ENCODE measurements at regions not wholly inside any gene's neighbourhood (a gene's known extent, or its start where the extent isn't known, plus 50 kb on each side); places are given as distances from the start of the nearest gene placed in this dataset.

DNA sequence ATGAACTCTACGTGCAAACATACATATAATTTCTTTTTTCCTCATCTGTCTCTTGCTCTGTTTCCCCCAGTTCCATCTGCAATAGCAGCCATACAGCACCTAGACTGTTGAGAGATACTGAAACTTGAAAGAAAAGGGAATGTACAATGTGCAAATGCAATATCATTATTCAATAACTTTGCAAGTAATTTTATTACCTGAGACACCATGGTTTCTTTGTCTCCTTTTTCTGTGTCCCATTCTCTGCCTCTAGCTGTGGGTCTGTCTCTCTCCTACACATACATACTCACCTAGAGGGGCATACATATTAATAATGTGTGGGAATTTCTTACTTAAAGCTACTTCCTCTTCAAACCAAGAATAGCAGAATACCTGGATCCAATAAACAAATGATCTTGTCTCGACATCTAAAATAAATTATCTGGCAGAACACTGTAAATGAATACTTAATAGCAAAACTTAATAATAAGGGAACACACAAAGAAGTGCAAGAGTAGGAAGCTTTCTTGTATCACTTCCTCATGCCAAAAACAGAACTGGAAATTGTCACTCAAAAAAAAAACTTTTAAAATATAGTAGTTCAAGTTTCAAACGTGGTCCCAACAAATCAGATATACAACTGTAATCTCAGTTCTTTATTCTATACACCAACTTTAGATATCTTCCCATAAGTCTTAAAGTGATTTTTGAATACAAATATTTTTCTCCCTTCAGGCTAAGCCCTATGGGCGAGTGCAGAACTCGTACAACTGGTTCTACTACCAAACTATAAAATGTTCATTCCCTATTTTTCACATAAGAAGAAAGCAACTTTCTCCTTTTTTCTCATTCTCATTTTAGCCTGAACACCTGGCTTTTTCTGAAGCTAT, 194.6 kb downstream of the NRIP1 start:
- no peak for DNase-seq (ENCODE audit: low read depth in 2 of 2)

DNA sequence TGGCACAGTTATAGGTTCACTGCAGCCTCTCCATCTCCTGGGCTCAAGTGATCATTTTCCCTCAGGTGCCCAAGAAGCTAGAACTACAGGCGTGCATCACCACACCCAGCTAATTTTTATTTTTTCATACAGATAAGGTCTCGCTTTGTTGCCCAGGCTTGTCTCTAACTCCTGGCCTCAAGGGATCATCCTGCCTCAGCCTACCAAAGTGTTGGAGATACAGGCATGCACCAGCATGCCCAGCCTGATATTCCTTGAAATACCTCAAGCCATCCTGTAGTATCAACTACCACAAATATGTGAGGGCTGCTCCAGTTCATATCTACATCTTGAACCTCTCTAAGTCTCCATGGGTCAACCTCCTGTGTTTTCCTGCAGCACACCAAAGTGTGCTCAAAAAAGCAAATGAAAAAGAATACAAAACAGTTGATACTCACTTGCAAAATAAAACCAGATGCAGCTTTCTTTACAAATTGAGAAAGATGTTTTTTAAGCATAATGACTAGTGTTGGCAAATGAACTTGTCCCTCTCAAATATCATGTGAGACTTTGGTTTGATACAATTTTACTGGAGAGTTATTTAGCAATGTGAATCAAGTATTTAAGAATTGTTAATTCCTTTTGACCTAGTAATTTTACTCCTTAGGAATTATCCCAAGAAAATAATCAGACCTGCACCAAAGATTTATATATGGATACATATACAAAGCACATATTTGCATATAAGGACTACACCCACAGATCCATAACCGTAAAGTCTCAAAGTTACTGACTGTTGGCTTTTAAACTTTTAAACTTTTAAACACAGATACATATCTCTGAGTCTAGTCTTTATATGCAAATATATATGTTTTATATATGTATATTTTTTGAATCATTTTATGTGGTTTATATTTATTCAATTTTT, 197.7 kb downstream of the NRIP1 start:
- DNase-seq (ENCODE audit: low read depth in 2 of 2): no peak

DNA sequence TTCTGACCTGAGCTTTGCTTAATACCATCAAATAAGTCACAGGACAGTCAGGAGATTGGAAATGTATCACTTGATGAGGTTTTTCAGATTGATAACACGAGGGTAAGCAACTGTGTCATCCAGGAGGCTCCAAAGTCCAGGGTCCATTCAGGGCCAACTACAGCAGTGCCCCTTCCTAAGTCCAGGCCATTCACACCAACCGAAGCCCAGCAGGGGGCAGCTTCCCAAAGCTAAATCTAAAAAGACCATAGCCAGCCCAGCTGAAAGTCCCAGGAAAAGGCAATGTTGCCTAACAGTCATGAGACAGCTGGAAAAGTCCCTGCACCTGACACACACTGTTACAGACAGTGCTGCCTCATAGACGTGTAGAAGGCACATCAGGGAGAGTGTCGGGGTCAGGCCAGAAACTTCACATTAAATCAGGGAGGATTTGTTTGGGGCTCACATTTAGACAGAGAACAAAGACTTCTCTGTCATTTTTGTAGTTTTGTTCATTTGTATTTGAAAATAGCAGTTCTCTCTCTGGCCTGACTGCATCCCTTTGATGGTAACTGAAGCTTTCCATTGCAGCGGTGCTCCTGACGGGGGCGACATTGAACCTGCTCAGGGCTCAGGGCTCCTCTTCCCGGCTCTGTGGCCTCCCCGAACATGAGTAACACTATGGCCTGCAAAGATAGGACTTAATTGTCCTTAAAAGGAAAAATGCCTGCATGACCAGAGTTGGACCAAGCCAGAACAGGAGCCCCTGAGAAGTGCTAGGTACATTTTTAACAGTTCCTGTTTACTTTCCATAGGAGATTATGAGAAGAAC, 200.4 kb downstream of the NRIP1 start:
- peak; percentile 13 to 18 for DNase-seq (ENCODE audit: low read depth in 2 of 2)

DNA sequence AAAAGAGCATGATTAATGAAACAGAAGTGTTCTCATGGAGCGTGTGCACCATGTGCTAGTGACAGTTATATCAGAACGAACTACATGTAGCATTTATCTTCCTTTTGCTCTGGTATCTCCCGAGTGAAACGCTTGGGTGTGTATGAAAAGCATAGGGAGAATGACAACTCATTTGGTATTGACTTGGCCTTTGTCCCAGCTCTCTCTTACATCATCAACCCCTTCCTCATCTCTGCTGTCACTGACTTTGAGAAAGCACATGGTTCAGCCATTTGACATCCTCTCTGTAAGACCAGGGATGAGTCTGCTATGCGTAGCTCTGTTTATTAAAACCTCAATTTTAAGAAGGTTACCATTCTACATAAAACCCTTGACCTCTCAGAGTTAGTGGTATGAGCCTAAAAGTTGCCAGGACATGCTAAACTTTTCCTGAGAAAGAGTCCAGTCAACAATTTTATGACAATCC, 201.0 kb downstream of the NRIP1 start:
- no peak for DNase-seq (ENCODE audit: low read depth in 2 of 2)

DNA sequence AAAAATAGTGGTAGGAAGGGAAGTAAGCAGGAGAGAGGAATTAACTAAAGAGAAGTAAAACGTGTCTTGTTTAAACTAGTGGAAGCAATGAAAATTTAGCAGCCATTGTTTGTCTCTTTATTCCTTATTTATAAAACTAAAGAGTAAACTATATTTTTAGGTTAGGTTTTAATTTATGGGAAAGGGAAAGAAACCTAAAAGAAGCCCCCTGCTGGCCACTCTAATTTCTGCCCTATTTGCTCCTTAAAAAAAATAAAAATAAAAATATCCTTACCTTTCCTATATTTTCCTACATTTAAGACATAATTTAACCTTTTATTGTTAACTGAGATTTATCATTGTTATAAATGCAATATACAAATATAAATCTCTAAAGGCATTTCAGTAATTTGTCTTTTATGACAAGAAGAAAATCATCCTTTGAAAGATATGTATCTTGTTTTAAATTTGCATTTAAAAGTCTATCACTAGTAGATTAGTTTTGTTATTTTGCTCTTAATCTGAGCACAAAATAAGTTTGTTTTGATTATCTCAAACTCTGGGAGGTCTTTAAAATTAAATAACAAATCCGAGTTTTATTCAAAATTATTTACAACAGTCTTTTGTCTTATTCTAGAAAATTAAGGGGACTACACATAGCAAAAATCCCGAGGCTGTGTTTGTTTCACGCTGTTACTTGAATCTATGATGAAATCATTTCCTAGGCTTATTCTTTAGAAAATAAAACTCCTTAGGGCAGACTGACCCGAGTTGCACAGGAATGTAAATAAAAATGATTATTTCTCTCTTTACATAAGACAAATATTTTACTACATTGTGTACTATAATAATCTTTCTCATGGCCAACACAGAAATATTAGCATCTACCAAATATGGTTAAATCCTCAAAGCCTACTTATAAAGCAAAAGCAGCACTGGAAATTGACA, 201.7 kb downstream of the NRIP1 start:
- DNase-seq (ENCODE audit: low read depth in 2 of 2): peak; percentile 4 to 7

DNA sequence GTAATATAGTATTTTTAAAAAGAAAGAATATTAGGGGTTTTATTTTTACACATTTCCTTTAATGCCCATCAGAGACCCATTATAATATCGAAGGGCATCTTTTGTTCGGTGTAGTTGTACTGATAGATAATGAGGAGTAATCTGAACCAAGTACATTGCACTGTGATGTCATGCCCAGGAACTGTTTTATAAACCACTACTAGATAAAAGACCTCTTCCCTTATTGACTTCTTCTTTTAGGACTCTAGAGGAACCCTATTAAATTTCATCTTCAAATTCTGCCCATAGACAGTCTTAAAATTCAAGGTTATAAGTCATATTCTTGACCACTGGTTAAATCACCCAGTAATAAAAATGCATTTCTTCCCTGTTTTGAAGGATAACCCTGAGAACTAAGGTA, 206.5 kb downstream of the NRIP1 start:
- DNase-seq (ENCODE audit: low read depth in 2 of 2): no peak

DNA sequence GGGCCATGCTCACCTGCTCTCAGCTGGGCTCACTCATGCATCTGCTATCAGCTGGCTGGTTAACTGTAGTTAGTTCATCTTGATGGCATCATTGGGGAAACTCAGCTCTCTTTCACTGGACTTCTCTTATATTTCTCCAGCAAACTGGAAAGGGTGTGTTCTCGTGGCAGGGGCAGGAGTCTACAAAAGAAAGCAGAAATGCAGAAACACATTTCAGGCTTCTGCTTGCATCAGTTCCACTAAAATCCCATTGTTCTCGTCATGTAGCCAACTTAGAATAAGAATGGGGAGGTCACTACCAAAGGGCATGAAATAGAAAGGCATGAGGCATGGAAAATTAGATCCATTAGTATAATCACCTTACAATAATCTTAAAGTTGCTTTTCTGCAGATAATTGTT, 207.3 kb downstream of the NRIP1 start:
- DNase-seq (ENCODE audit: low read depth in 2 of 2): no peak

DNA sequence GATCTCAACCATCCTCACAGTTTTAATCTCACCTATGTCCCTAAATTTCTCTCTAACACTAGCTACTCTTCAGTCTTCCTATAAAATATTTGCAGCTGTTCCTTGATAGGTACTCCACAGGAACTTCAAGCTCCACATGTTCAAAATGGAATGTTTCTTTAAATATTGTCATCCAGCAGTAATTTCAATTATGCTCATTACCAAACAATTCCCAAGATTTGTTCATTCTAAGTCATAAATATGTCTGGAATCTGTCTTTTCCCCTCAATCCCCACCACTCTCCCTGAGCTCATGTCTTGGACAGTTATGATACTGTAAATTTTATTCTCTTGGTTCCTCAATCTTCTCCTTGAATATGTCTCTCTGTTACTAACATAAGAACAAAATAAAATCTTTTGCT, 214.4 kb downstream of the NRIP1 start:
- DNase-seq (ENCODE audit: low read depth in 2 of 2): no peak

DNA sequence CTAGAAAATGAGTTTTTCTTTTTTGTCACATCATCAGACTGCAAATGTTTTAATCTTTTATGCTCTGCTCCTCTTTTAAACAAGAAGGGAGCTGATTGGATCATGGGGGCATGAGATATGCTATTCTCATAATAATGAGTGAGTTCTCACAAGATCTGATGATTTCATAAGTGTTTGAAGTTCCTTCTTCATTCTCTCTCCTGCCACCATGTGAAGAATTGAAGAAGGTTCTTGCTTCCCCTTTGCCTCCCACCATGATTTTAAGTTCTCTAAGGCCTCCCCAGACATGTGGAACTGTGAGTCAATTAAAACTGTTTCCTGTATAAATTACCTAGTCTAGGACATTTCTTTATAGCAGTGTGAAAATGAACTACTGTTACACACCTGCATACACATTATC, 218.2 kb downstream of the NRIP1 start:
- DNase-seq (ENCODE audit: low read depth in 2 of 2): no peak

DNA sequence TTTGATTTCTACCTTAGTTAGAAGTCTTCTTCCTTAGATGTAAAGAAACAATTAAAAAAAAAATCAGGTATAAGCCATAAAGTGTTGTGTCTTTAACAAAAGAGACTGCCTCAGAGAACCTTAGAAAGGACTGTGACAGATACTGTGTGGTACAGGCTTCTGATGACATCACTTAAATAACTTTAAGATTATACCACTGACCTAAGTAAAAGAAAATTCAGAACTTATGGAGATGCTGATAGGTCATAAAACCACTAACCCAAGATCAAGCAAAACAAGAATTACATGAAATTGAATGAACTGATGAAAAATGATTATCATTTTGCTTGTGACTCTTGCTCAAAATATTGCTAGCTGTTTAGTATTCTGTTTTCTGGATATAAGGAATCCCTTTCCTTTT, 220.8 kb downstream of the NRIP1 start:
- DNase-seq (ENCODE audit: low read depth in 2 of 2): no peak

DNA sequence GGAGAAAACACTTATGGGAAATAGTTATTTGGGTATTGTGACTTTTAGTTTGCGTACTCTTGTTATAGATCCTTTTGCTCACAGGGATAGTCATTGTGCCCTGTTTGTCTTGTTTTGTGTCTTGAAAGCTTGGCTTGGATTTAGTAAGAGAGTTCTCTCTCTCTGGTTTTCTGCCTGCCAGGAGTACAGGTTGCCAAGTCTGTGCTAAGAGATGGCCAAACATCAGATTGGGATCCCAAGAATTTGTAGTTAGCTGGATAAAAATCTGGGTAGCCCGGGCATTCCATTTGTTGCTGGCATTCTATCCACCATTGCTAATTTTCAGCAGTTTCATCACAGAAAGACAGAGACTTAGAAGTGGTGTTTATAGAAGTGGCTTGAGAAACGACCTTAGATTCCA, 222.2 kb downstream of the NRIP1 start:
- no peak for DNase-seq (ENCODE audit: low read depth in 2 of 2)

DNA sequence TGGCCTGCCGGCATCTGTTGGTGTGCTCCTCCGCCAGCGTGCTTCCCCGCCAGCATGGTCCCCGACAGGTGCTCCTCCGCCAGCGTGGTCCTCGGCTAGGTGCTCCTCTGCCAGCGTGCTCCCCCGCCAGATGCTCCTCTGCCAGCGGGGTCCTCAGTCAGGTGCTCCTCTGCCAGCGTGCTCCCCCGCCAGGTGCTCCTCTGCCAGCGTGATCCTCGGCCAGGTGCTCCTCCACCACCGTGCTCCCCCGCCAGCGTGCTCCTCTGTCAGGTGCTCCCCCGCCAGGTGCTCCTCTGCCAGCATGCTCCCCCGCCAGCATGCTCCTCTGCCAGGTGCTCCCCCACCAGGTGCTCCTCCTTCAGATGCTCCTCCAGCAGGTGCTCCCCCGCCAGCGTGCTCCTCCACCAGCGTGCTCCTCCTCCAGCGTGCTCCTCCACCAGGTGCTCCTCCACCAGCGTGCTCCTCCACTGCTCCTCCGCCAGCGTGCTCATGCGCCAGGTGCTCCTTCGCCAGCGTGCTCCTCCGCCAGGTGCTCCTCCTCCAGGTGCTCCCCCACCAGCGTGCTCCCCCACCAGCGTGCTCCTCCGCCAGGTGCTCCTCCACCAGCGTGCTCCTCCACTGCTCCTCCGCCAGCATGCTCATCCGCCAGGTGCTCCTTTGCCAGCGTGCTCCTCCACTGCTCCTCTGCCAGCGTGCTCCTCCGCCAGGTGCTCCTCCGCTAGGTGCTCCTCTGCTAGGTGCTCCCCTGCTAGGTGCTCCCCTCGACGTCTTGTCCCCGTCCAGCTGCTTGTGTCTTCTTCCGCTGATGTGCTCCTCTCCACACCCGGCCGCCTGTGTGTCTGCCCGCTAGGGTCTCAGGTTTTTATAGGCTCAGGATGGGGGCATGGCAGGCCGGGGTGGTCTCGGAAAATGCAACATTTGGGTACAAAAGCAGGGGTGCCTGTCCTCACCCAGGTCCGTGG, 223.0 kb downstream of the NRIP1 start:
- DNase-seq (ENCODE audit: low read depth in 2 of 2): no peak

DNA sequence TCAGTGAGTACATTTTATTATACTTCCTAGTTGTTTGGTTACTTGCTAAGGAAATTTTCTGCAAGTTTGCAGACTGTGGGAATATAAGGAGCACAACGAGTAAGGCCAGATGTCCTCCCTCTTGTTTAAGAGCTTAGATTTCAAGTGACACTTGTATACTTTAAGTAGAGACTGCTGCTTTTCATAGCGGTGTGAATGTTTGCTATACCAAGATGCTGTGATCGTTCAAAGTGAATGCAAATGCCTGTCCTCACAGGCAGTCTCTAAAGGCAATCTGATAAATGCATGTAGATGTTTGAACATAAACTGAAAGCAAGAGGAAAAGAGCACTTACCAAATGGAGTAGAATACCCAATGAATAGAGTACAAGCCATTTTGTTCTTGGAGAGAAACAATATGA, 226.4 kb downstream of the NRIP1 start:
- no peak for DNase-seq (ENCODE audit: low read depth in 2 of 2)

DNA sequence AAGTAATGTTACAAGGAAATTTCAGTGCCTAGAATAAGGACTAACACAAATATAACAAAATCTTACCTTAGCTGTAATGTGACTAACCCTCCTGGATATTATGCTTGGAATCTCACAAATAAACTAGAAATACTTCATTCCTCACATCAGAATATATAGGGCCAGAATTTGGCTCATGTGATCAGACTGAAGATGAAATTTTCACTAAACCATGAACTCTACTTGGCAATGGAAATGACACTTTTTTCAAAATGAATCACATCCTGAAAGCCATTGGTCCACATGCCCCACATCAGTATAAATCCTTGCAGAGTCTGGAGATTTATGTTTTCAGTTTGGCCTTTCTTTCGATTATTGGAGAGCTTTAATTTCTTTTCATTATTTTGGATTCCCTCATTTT, 227.8 kb downstream of the NRIP1 start:
- DNase-seq (ENCODE audit: low read depth in 2 of 2): no peak

DNA sequence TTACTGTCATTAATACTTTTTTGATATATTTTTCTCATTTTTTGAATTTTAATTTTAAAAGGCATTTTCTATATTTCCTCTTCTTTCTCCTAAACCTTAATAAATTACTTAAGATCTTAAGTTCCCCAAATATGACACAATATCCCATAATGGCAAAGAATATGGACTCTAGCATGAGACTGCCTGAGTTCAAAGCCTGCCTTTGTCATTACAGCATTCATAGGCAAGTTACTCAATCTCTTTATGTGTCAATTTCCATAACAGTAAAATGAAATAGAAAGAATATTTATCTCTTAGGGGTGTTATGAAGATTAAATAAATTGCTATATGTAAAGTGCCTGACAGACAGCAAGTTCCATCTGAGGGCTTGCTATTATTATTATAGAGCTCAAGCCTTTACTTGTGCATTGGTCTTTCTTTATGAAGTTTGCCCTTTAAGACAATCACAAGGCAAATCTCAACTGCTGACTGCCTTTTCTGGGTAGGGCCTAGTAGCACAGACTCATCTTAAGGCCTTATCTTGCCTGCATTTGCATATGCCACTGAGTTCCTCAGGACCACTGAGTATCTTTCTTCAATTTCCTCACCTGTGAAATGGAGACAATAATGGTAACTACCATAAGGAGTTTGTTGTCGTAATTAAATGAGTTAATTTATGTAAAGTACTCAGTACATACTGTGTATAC, 231.0 kb downstream of the NRIP1 start:
- no peak for DNase-seq (ENCODE audit: low read depth in 2 of 2)

DNA sequence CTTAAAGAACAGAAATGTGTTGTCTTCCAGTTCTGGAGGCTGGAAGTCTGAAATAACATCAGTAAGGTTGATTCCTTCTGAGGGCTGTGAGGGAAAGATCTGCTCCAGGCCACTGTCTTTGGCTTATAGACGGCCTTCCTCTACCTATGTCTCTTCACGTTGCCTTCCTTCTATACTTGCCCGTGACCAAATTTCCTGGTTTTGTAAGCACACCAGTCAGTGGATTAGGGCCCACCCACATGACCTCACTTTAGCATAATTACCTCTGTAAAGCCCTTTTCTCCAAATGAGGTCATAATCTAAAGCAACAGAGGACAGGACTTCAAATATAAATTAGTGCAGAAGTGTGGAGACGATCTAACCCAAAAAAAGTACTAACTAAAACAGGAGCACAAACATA, 231.6 kb downstream of the NRIP1 start:
- DNase-seq (ENCODE audit: low read depth in 2 of 2): no peak

DNA sequence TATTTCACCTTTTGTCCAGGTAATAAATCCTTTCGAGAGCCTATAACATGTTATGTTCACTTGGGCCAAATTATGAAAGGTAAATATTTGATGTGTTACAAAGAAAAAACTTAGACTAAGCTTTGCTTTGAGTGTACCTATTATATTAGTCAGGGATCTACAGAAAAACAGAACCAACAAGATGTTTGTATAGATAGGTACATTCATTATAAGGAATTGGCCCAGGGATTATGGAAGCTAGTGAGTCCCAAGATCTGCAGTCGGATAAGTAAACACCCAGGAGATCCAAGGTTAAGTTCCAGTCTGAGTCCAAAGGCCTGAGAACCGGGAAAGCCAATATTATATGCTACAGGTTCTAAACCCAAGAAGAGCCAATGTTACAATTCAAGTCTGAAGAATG, 234.5 kb downstream of the NRIP1 start:
- DNase-seq (ENCODE audit: low read depth in 2 of 2): no peak

DNA sequence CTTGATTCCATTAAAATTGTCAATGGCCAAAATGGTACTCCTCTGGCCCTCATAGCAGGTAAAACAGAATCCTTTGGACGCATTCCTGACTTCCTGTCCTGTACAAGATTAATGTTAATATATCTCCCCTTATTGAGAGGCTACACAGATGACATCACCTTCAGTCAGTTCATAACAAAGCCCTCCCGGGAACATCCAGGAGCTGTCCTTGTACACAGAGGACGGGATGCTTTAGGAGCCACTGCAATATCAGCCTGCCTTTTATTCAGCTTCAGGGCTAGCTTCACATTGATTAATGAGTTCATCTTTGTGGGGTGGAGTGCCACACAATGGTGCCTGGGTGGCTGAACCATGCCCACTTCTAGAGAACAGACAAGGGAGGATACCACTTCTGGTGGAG, 235.1 kb downstream of the NRIP1 start:
- no peak for DNase-seq (ENCODE audit: low read depth in 2 of 2)

DNA sequence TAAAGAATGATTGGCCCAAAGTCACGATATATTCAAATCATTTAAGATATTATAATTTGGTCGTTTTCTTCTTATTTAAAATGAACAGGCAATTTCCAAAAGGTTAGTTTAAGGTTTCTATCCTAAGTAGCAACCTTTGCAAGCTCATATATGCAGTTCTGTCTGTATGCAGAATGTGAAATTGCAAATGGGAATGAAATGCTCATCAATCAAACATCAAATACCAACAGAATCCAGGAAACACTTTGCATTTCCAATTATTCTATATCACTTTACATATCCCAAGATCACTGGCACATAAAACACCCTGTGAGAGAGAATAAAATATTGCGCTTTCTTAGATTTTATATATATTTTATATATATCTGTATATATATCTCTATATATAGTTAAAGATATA, 237.3 kb downstream of the NRIP1 start:
- DNase-seq (ENCODE audit: low read depth in 2 of 2): no peak
